ENCODE measurements at regions not wholly inside any gene's neighbourhood (a gene's known extent, or its start where the extent isn't known, plus 50 kb on each side); places are given as distances from the start of the nearest gene placed in this dataset.

DNA sequence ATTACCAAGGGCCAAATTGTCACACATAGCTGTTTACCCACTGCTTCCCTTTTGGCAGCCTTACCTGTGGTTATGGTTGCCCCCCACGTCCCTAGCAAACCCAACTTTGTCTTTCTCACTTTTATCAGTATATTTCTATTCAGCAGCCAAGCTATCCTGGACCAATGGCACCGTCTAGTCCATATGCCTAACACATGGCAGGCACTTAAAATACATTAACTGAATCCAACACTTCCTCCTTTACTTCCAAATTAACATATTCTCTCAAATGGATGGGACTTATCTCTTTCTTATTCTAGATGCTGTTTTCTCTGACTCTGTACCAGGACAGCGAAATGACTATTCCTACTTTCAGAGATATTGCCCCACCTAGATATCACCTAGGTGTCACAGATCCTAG lies 50.9 kb upstream of the SLC44A1 start:
- H3K36me3 ChIP-seq (ENCODE audit: insufficient read depth, low read length), result no peaks in the 10 kb centered on the region
- intact Hi-C loops (cut with micrococcal nuclease; ENCODE audit: unreplicated experiment), result no loop called here
- H4K20me1 ChIP-seq (ENCODE audit: insufficient read depth, low read length), result no peaks in the 10 kb centered on the region
- no peaks in the 10 kb centered on the region for H3K4me1 ChIP-seq (ENCODE audit: insufficient read depth, low read length, poor library complexity, severe bottlenecking)
- no peak overlapping the region for H3K27ac ChIP-seq (ENCODE audit: low read depth, low read length, poor library complexity, severe bottlenecking)
- DNase-seq (ENCODE audit: low spot score), result no peak
- no peak overlapping the region for H2AFZ ChIP-seq (ENCODE audit: low read length)
- no peaks in the 10 kb centered on the region for H3K79me2 ChIP-seq (ENCODE audit: insufficient read depth, low read depth, low read length)
- H3K9me3 ChIP-seq (ENCODE audit: low read length), result no peaks in the 10 kb centered on the region
- H3K4me3 ChIP-seq (ENCODE audit: low read depth, low read length, poor library complexity, severe bottlenecking), result no peak overlapping the region
- no peaks in the 10 kb centered on the region for H3K9me2 ChIP-seq (ENCODE audit: insufficient read depth, low read length)
- TF ChIP-seq EZH2phosphoT487 (IDR thresholded peaks at IDR 0.05; ENCODE audit: borderline replicate concordance, low read depth, low read length), result no peak
- TF ChIP-seq, protein P1, sequence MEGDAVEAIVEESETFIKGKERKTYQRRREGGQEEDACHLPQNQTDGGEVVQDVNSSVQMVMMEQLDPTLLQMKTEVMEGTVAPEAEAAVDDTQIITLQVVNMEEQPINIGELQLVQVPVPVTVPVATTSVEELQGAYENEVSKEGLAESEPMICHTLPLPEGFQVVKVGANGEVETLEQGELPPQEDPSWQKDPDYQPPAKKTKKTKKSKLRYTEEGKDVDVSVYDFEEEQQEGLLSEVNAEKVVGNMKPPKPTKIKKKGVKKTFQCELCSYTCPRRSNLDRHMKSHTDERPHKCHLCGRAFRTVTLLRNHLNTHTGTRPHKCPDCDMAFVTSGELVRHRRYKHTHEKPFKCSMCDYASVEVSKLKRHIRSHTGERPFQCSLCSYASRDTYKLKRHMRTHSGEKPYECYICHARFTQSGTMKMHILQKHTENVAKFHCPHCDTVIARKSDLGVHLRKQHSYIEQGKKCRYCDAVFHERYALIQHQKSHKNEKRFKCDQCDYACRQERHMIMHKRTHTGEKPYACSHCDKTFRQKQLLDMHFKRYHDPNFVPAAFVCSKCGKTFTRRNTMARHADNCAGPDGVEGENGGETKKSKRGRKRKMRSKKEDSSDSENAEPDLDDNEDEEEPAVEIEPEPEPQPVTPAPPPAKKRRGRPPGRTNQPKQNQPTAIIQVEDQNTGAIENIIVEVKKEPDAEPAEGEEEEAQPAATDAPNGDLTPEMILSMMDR (conservative IDR thresholded peaks at IDR 0.05; ENCODE audit: low read length), result no peak
- no peak overlapping the region for H3K4me2 ChIP-seq (ENCODE audit: low read length)
- ChIA-PET CTCF (ENCODE audit: unreplicated experiment) (no interaction called here), POLR2A (no interaction called here)
- BruUV-seq (replicated peaks), result no TSS peak

GRCh38 chr9:105194234-105194633 lies 50.2 kb upstream of the SLC44A1 start:
- ChIA-PET CTCF (ENCODE audit: unreplicated experiment) (no interaction called here), POLR2A (no interaction called here)
- H3K79me2 ChIP-seq (ENCODE audit: insufficient read depth, low read depth, low read length), result no peaks in the 10 kb centered on the region
- no peak overlapping the region for H3K27ac ChIP-seq (ENCODE audit: low read depth, low read length, poor library complexity, severe bottlenecking)
- no TSS peak for BruUV-seq (replicated peaks)
- no peaks in the 10 kb centered on the region for H4K20me1 ChIP-seq (ENCODE audit: insufficient read depth, low read length)
- no peaks in the 10 kb centered on the region for H3K9me2 ChIP-seq (ENCODE audit: insufficient read depth, low read length)
- no peak overlapping the region for H3K4me2 ChIP-seq (ENCODE audit: low read length)
- DNase-seq (ENCODE audit: low spot score), result no peak
- H3K4me1 ChIP-seq (ENCODE audit: insufficient read depth, low read length, poor library complexity, severe bottlenecking), result no peaks in the 10 kb centered on the region
- H2AFZ ChIP-seq (ENCODE audit: low read length), result no peak overlapping the region
- no peak overlapping the region for H3K4me3 ChIP-seq (ENCODE audit: low read depth, low read length, poor library complexity, severe bottlenecking)
- no peaks in the 10 kb centered on the region for H3K9me3 ChIP-seq (ENCODE audit: low read length)
- no peaks in the 10 kb centered on the region for H3K36me3 ChIP-seq (ENCODE audit: insufficient read depth, low read length)
- TF ChIP-seq, protein P1 (conservative IDR thresholded peaks at IDR 0.05; ENCODE audit: low read length), result no peak
- TF ChIP-seq EZH2phosphoT487 (IDR thresholded peaks at IDR 0.05; ENCODE audit: borderline replicate concordance, low read depth, low read length), result no peak
- intact Hi-C loops (cut with micrococcal nuclease; ENCODE audit: unreplicated experiment), result no loop called here

All from OCI-LY7 (cell line).